ENCODE measurements at regions not wholly inside any gene's neighbourhood (a gene's known extent, or its start where the extent isn't known, plus 50 kb on each side); places are given as distances from the start of the nearest gene placed in this dataset.

DNA sequence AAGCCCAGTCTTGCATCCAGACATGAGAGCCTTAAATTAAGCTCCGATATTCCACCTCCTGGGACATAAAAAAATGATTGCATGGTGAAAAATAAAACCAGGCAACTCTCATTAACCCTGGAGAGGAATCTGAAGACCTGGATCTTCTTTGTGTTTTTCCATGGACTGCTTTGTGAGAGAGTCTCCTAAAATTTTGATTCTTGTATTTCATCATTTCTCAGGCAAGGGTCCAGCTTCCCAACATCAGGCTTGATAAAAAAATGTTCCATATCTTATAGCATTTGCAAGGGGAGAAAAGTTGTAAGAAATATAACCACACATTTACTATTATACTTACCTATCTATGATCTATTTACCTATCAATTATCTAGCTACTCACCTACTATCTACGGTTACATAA, 327.5 kb upstream of the SPHKAP start:
- Histone ChIP-seq H3K27ac (ENCODE audit: low read depth in 1 of 2, low read length in 2 of 2) (no peak overlapping the region), H3K79me2 (ENCODE audit: insufficient read depth, low read length) (no peaks in the 10 kb centered on the region), H2AFZ (ENCODE audit: insufficient read depth, low read depth, low read length, poor library complexity, severe bottlenecking) (no peak overlapping the region), H3K36me3 (replicated peaks in 1 of 2; ENCODE audit: control insufficient read depth in 1 of 2, insufficient read depth in 2 of 2, low read length in 2 of 2) (no peaks in the 10 kb centered on the region), H3K27me3 (ENCODE audit: control insufficient read depth in 2 of 2, insufficient read depth in 2 of 2, low read length in 2 of 2) (no peaks in the 10 kb centered on the region), H3K4me3 (replicated peaks in 1 of 3; ENCODE audit: low read depth in 2 of 3, low read length in 3 of 3) (no peak overlapping the region), H3K4me1 (ENCODE audit: control insufficient read depth in 1 of 2, insufficient read depth in 2 of 2, low read length in 2 of 2) (no peaks in the 10 kb centered on the region), H3K9ac (ENCODE audit: insufficient read depth, low read length, poor library complexity, severe bottlenecking) (no peak overlapping the region), H3K4me2 (replicated peaks; ENCODE audit: extremely low read depth, low read length, poor library complexity, severe bottlenecking) (no peak overlapping the region), H4K20me1 (ENCODE audit: insufficient read depth, low read length) (no peaks in the 10 kb centered on the region), H3K9me3 (replicated peaks in 1 of 2; ENCODE audit: control insufficient read depth in 1 of 2, insufficient read depth in 1 of 2, low read length in 2 of 2) (peaks cover 0 to 7% of the 10 kb centered on the region in 2 donors)
- peaks cover 2 to 18% (median 5%) of the 10 kb centered on the region in 7 donors for H3K9me3 Mint-ChIP-seq
- H3K27ac Mint-ChIP-seq = no peak overlapping the region
- TF ChIP-seq, protein P1, sequence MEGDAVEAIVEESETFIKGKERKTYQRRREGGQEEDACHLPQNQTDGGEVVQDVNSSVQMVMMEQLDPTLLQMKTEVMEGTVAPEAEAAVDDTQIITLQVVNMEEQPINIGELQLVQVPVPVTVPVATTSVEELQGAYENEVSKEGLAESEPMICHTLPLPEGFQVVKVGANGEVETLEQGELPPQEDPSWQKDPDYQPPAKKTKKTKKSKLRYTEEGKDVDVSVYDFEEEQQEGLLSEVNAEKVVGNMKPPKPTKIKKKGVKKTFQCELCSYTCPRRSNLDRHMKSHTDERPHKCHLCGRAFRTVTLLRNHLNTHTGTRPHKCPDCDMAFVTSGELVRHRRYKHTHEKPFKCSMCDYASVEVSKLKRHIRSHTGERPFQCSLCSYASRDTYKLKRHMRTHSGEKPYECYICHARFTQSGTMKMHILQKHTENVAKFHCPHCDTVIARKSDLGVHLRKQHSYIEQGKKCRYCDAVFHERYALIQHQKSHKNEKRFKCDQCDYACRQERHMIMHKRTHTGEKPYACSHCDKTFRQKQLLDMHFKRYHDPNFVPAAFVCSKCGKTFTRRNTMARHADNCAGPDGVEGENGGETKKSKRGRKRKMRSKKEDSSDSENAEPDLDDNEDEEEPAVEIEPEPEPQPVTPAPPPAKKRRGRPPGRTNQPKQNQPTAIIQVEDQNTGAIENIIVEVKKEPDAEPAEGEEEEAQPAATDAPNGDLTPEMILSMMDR (IDR thresholded peaks at IDR 0.05) = no peak
- intact Hi-C loops (cut with micrococcal nuclease) = no loop called here
- H3K4me1 Mint-ChIP-seq = no peaks in the 10 kb centered on the region
- no peak for DNase-seq
- no CpG with 5 or more reads among the region's 2 CpGs for WGBS (ENCODE audit: insufficient coverage)
- H3K36me3 Mint-ChIP-seq = no peaks in the 10 kb centered on the region
- no peaks in the 10 kb centered on the region for H3K27me3 Mint-ChIP-seq (ENCODE audit: low read depth in 3 of 3)
- no peak overlapping the region for H3K4me3 Mint-ChIP-seq

DNA sequence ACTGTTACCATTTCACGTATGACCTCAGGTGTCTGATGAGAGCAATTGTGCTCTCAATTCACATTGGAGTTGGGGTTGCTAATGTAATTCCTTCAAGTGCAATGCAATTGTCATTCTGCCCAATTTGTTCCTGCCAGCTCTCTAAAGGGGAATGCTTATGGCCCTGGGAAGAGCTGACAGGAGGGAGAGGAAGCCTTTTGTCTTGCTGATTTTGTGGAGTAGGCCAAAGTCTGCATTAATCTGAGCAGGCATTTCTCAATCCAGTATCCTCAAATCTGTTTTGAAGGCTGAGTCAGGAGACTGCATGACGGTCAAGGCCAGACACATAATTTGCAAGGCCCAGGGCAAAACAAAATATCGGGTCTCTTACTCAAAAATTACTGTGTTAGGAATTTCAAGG, 326.4 kb upstream of the SPHKAP start:
- H3K27me3 Mint-ChIP-seq (ENCODE audit: low read depth in 3 of 3) = no peaks in the 10 kb centered on the region
- DNase-seq = no peak
- no peak overlapping the region for H3K4me3 Mint-ChIP-seq
- intact Hi-C loops (cut with micrococcal nuclease) = no loop called here
- Histone ChIP-seq H3K27ac (ENCODE audit: low read depth in 1 of 2, low read length in 2 of 2) (no peak overlapping the region), H3K79me2 (ENCODE audit: insufficient read depth, low read length) (no peaks in the 10 kb centered on the region), H3K27me3 (ENCODE audit: control insufficient read depth in 2 of 2, insufficient read depth in 2 of 2, low read length in 2 of 2) (no peaks in the 10 kb centered on the region), H3K4me3 (replicated peaks in 1 of 3; ENCODE audit: low read depth in 2 of 3, low read length in 3 of 3) (no peak overlapping the region), H3K4me2 (replicated peaks; ENCODE audit: extremely low read depth, low read length, poor library complexity, severe bottlenecking) (no peak overlapping the region), H4K20me1 (ENCODE audit: insufficient read depth, low read length) (no peaks in the 10 kb centered on the region), H3K9ac (ENCODE audit: insufficient read depth, low read length, poor library complexity, severe bottlenecking) (no peak overlapping the region), H3K9me3 (replicated peaks in 1 of 2; ENCODE audit: control insufficient read depth in 1 of 2, insufficient read depth in 1 of 2, low read length in 2 of 2) (peaks cover 0 to 7% of the 10 kb centered on the region in 2 donors), H3K4me1 (ENCODE audit: control insufficient read depth in 1 of 2, insufficient read depth in 2 of 2, low read length in 2 of 2) (no peaks in the 10 kb centered on the region), H3K36me3 (replicated peaks in 1 of 2; ENCODE audit: control insufficient read depth in 1 of 2, insufficient read depth in 2 of 2, low read length in 2 of 2) (no peaks in the 10 kb centered on the region), H2AFZ (ENCODE audit: insufficient read depth, low read depth, low read length, poor library complexity, severe bottlenecking) (no peak overlapping the region)
- H3K9me3 Mint-ChIP-seq = peaks cover 2 to 18% (median 5%) of the 10 kb centered on the region in 7 donors
- H3K4me1 Mint-ChIP-seq = no peaks in the 10 kb centered on the region
- WGBS (ENCODE audit: insufficient coverage) = 75% methylated on average over 3 of the region's 3 CpGs
- H3K27ac Mint-ChIP-seq = no peak overlapping the region
- TF ChIP-seq, protein P1 (IDR thresholded peaks at IDR 0.05) = no peak
- H3K36me3 Mint-ChIP-seq = no peaks in the 10 kb centered on the region

All from CD14-positive monocyte (primary cell).